Neuronal stem cell (in vitro differentiated cells): ENCODE measurements at regions not wholly inside any gene's neighbourhood (a gene's known extent, or its start where the extent isn't known, plus 50 kb on each side); places are given as distances from the start of the nearest gene placed in this dataset.

Source experiments
- DNase-seq: peaks from one replicate; pipeline ENCODE4 v3.0.0-alpha.2; 2013; ENCODE audit warnings: low spot score
- H2AFZ ChIP-seq: one replicate; pipeline ENCODE4 v1.6.1; 2013; ENCODE audit warnings: mild to moderate bottlenecking, low read length, inconsistent platforms
- H2AK5ac ChIP-seq: 2 replicates; pipeline ENCODE4 v1.6.1; 2013; ENCODE audit warnings: low read depth, mild to moderate bottlenecking, inconsistent platforms, low read length, moderate library complexity, mixed read lengths
- H2BK120ac ChIP-seq: 2 replicates; pipeline ENCODE4 v1.6.1; 2013; ENCODE audit warnings: low read depth, mild to moderate bottlenecking, inconsistent platforms, low read length, moderate library complexity, mixed read lengths
- H2BK12ac ChIP-seq: one replicate; pipeline ENCODE4 v1.6.1; 2013; ENCODE audit warnings: low read length, inconsistent platforms
- H2BK15ac ChIP-seq: 2 replicates; pipeline ENCODE4 v1.6.1; 2013; ENCODE audit warnings: mild to moderate bottlenecking, low read length, inconsistent platforms, mixed read lengths
- H2BK5ac ChIP-seq: one replicate; pipeline ENCODE4 v1.6.1; 2013; ENCODE audit warnings: inconsistent platforms, mild to moderate bottlenecking, low read length, moderate library complexity
- H3K14ac ChIP-seq: one replicate; pipeline ENCODE4 v1.6.1; 2013; ENCODE audit warnings: low read length, inconsistent platforms
- H3K18ac ChIP-seq: 2 replicates; pipeline ENCODE4 v1.6.1; 2013; ENCODE audit warnings: low read length, inconsistent platforms
- H3K23ac ChIP-seq: 2 replicates; pipeline ENCODE4 v1.6.1; 2013; ENCODE audit warnings: low read depth, mild to moderate bottlenecking, mixed read lengths, low read length, inconsistent platforms; ENCODE audit not compliant: poor library complexity
- H3K27ac ChIP-seq: replicated peaks from 3 replicates; pipeline ENCODE4 v1.5.1; 2013; ENCODE audit warnings: low read length, inconsistent platforms
- H3K27me3 ChIP-seq, 3 experiments: 2 replicates each; pipeline ENCODE4 v1.6.1; 2013; ENCODE audit warnings: low read length in 3 of 3, mild to moderate bottlenecking in 2 of 3, inconsistent platforms in 1 of 3, low read depth in 1 of 3, mixed read lengths in 1 of 3, moderate library complexity in 1 of 3; ENCODE audit not compliant: control insufficient read depth in 3 of 3, insufficient read depth in 3 of 3
- H3K36me3 ChIP-seq, 2 donors: replicated peaks in 1 of 2; 2 replicates each; pipeline ENCODE4 v1.6.1; 2013; ENCODE audit warnings: low read length in 2 of 2; ENCODE audit not compliant: control insufficient read depth in 2 of 2, insufficient read depth in 2 of 2
- H3K4ac ChIP-seq: 2 replicates; pipeline ENCODE4 v1.6.1; 2013; ENCODE audit warnings: inconsistent platforms, mild to moderate bottlenecking, low read length, moderate library complexity
- H3K4me1 ChIP-seq, 2 donors: 1 replicate in 1 of 2; 2 replicates in 1 of 2; pipeline ENCODE4 v1.6.1; 2013; ENCODE audit warnings: low read length in 2 of 2, low read depth in 1 of 2; ENCODE audit not compliant: control insufficient read depth in 2 of 2, insufficient read depth in 1 of 2
- H3K4me2 ChIP-seq: one replicate; pipeline ENCODE4 v1.6.1; 2013; ENCODE audit warnings: mild to moderate bottlenecking, low read length, inconsistent platforms; ENCODE audit not compliant: insufficient read depth, poor library complexity, severe bottlenecking
- H3K4me3 ChIP-seq, 2 donors: 2 replicates each; pipeline ENCODE4 v1.5.1; 2013; ENCODE audit warnings: low read length in 2 of 2, mild to moderate bottlenecking in 2 of 2, inconsistent platforms in 1 of 2, moderate library complexity in 1 of 2
- H3K79me1 ChIP-seq: one replicate; pipeline ENCODE4 v1.6.1; 2013; ENCODE audit warnings: low read depth, mild to moderate bottlenecking, inconsistent platforms, low read length, moderate library complexity
- H3K9ac ChIP-seq: one replicate; pipeline ENCODE4 v1.6.1; 2013; ENCODE audit warnings: mild to moderate bottlenecking, low read depth, low read length, inconsistent platforms; ENCODE audit not compliant: poor library complexity
- H3K9me3 ChIP-seq, 2 donors: replicated peaks in 1 of 2; 2 replicates each; pipeline versions ENCODE3 to v1.6.1; 2013; ENCODE audit warnings: low read length in 2 of 2, mild to moderate bottlenecking in 2 of 2, inconsistent platforms in 1 of 2, low read depth in 1 of 2, mixed read lengths in 1 of 2, moderate library complexity in 1 of 2; ENCODE audit not compliant: control insufficient read depth in 2 of 2, insufficient read depth in 1 of 2
- H4K8ac ChIP-seq: one replicate; pipeline ENCODE4 v1.6.1; 2013; ENCODE audit warnings: low read depth, mild to moderate bottlenecking, inconsistent platforms, low read length, moderate library complexity
- H4K91ac ChIP-seq: one replicate; pipeline ENCODE4 v1.6.1; 2013; ENCODE audit warnings: low read length, low read depth, mild to moderate bottlenecking, inconsistent platforms; ENCODE audit not compliant: poor library complexity
- WGBS, 2 donors: extraction: QIAGEN DNeasy Blood & Tissue Kit; methylation state at CpG; one replicate each; pipeline ENCODE4 v1.1.7; 2013; ENCODE audit warnings: missing lambda C conversion rate in 2 of 2, mixed read lengths in 1 of 2; ENCODE audit not compliant: insufficient read length in 2 of 2, insufficient replicate concordance in 1 of 2; ENCODE audit errors: extremely low coverage in 2 of 2; 5-methylcytosine and 5-hydroxymethylcytosine counted together

- peak overlapping the region in 1 of 2 donors; percentile 41 for H3K4me3 ChIP-seq
These were observed 86.2 kb downstream of the RRM2 start for GRCh38 chr2:10208736-10209135.

GRCh38 chr2:10209406-10209935, 86.9 kb downstream of the RRM2 start:
- H3K23ac ChIP-seq: peak overlapping the region; percentile 28
- H4K91ac ChIP-seq: no peak overlapping the region
- H3K14ac ChIP-seq: no peak overlapping the region
- peak overlapping the region; percentile 9 for H3K9ac ChIP-seq
- H3K27me3 ChIP-seq: no peaks in the 10 kb centered on the region
- H3K18ac ChIP-seq: peak overlapping the region; percentile 27
- H3K4me2 ChIP-seq: no peak overlapping the region
- no CpG with 5 or more reads among the region's 15 CpGs for WGBS, 2 donors
- H2BK5ac ChIP-seq: no peak overlapping the region
- DNase-seq: no peak
- H3K4me1 ChIP-seq: peaks cover 10 to 17% of the 10 kb centered on the region in 2 donors
- peaks cover 0 to 5% of the 10 kb centered on the region in 2 donors for H3K9me3 ChIP-seq
- H2AFZ ChIP-seq: no peak overlapping the region
- no peak overlapping the region for H3K27ac ChIP-seq
- H3K4ac ChIP-seq: no peak overlapping the region
- H2BK15ac ChIP-seq: no peak overlapping the region
- H2BK12ac ChIP-seq: no peak overlapping the region
- H3K79me1 ChIP-seq: no peaks in the 10 kb centered on the region
- peaks cover 0 to 7% of the 10 kb centered on the region in 2 donors for H3K36me3 ChIP-seq
- no peak overlapping the region for H4K8ac ChIP-seq
- no peak overlapping the region for H3K4me3 ChIP-seq
- H2AK5ac ChIP-seq: no peak overlapping the region
- H2BK120ac ChIP-seq: no peak overlapping the region

More at GRCh38 chr2:10208736-10209135, 86.2 kb downstream of the RRM2 start:
- Histone ChIP-seq H2AFZ (no peak overlapping the region), H3K4me1 (peaks cover 15 to 18% of the 10 kb centered on the region in 2 donors), H2BK12ac (no peak overlapping the region), H3K9ac (no peak overlapping the region), H2BK120ac (no peak overlapping the region), H3K18ac (no peak overlapping the region), H3K36me3 (peaks cover 0 to 7% of the 10 kb centered on the region in 2 donors), H3K79me1 (no peaks in the 10 kb centered on the region), H2AK5ac (no peak overlapping the region), H3K23ac (no peak overlapping the region), H3K14ac (no peak overlapping the region), H4K8ac (no peak overlapping the region), H2BK5ac (no peak overlapping the region), H3K27ac (no peak overlapping the region), H3K4me2 (no peak overlapping the region), H2BK15ac (no peak overlapping the region), H4K91ac (no peak overlapping the region), H3K27me3 (no peaks in the 10 kb centered on the region), H3K4ac (no peak overlapping the region), H3K9me3 (peaks cover 0 to 5% of the 10 kb centered on the region in 2 donors)
- no peak for DNase-seq
- no CpG with 5 or more reads among the region's 5 CpGs for WGBS, 2 donors

- H4K8ac ChIP-seq: no peak overlapping the region
- no peak overlapping the region for H3K4me2 ChIP-seq
- H2BK12ac ChIP-seq: no peak overlapping the region
- no peak overlapping the region for H3K4ac ChIP-seq
- H3K23ac ChIP-seq: no peak overlapping the region
- H3K9me3 ChIP-seq: peaks cover 0 to 5% of the 10 kb centered on the region in 2 donors
- no peak overlapping the region for H3K18ac ChIP-seq
- no peak for DNase-seq
- H3K79me1 ChIP-seq: no peaks in the 10 kb centered on the region
- no peak overlapping the region for H4K91ac ChIP-seq
- H3K14ac ChIP-seq: no peak overlapping the region
- no peak overlapping the region for H2BK15ac ChIP-seq
- peaks cover 4 to 8% of the 10 kb centered on the region in 2 donors for H3K4me1 ChIP-seq
- H3K9ac ChIP-seq: no peak overlapping the region
- H3K27me3 ChIP-seq: no peaks in the 10 kb centered on the region
- no peak overlapping the region for H2AK5ac ChIP-seq
- no peak overlapping the region for H2BK5ac ChIP-seq
- H2AFZ ChIP-seq: no peak overlapping the region
- peaks cover 0 to 7% of the 10 kb centered on the region in 2 donors for H3K36me3 ChIP-seq
- no CpG with 5 or more reads among the region's 6 CpGs for WGBS, 2 donors
- H3K4me3 ChIP-seq: no peak overlapping the region
- no peak overlapping the region for H3K27ac ChIP-seq
- no peak overlapping the region for H2BK120ac ChIP-seq
These were observed 87.8 kb downstream of the RRM2 start for GRCh38 chr2:10210336-10210735.

DNA sequence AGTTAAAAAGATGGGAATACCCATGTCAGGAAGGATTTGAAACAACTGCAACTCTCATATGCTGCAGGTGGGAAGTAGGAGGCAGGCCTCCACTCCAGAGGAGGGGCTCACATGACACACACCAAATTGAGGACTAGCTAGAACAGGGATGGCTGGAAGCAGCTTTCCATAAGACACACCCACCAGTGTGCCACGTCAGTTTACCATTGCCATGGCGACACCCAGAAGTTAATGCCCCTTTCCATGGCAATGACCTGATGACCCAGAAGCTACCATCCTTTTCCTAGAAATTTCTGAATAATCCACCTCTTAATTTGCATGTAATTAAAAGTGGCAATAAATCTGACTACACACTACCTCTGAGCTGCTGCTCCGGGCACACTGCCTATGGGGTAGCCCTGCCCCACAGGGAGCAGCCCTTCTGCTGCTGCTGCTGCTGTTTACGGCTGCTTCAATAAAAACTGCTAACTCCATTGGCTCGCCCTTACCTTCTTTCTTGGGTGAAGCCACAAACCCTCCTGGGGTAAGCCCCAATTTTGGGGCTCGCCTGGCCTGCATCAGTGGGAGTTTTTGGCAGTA, 89.4 kb downstream of the RRM2 start:
- H3K4me2 ChIP-seq: no peak overlapping the region
- no peak overlapping the region for H4K8ac ChIP-seq
- no peak overlapping the region for H2AFZ ChIP-seq
- no peak overlapping the region for H3K27ac ChIP-seq
- H3K4me3 ChIP-seq: no peak overlapping the region
- no peak overlapping the region for H3K9ac ChIP-seq
- H4K91ac ChIP-seq: no peak overlapping the region
- H3K4me1 ChIP-seq: peaks cover 3 to 17% of the 10 kb centered on the region in 2 donors
- WGBS, 2 donors: no CpG with 5 or more reads among the region's 6 CpGs
- peaks cover 0 to 7% of the 10 kb centered on the region in 2 donors for H3K36me3 ChIP-seq
- H2BK15ac ChIP-seq: no peak overlapping the region
- no peaks in the 10 kb centered on the region for H3K27me3 ChIP-seq
- DNase-seq: no peak
- no peaks in the 10 kb centered on the region for H3K79me1 ChIP-seq
- no peak overlapping the region for H2AK5ac ChIP-seq
- no peak overlapping the region for H2BK120ac ChIP-seq
- H3K9me3 ChIP-seq: no peaks in the 10 kb centered on the region
- H2BK12ac ChIP-seq: no peak overlapping the region
- no peak overlapping the region for H3K23ac ChIP-seq
- no peak overlapping the region for H3K18ac ChIP-seq
- H2BK5ac ChIP-seq: no peak overlapping the region
- H3K4ac ChIP-seq: no peak overlapping the region
- no peak overlapping the region for H3K14ac ChIP-seq
